BE2C (cell line): ENCODE measurements at regions not wholly inside any gene's neighbourhood (a gene's known extent, or its start where the extent isn't known, plus 50 kb on each side); places are given as distances from the start of the nearest gene placed in this dataset.

Experiments used
- DNase-seq: peaks from one replicate; pipeline ENCODE4 v3.0.0-alpha.2; 2020
- H3K27me3 ChIP-seq: fragments of 250-450 bp; sonication (Bioruptor Pico); 2 replicates; pipeline ENCODE4 v1.5.1; 2020; ENCODE audit warnings: mild to moderate bottlenecking
- H3K36me3 ChIP-seq: fragments of 250-450 bp; sonication (Bioruptor Pico); 2 replicates; pipeline ENCODE4 v1.5.1; 2020; ENCODE audit warnings: mild to moderate bottlenecking
- H3K4me1 ChIP-seq: fragments of 250-450 bp; sonication (Bioruptor Pico); 2 replicates; pipeline ENCODE4 v1.5.1; 2020
- H3K4me3 ChIP-seq: 2 replicates; pipeline ENCODE4 v1.5.1; 2011; ENCODE audit warnings: low read depth, low read length
- H3K9me3 ChIP-seq: fragments of 250-450 bp; sonication (Bioruptor Pico); 2 replicates; pipeline ENCODE4 v1.5.1; 2020
- CTCF ChIP-seq: IDR thresholded peaks from 2 replicates; pipeline ENCODE4 v1.5.1; 2012; ENCODE audit warnings: mild to moderate bottlenecking, low read depth, low read length

- H3K9me3 ChIP-seq = no peaks in the 10 kb centered on the region
- no peak for DNase-seq
- no peak for TF ChIP-seq CTCF
- H3K4me3 ChIP-seq = no peak overlapping the region
- H3K4me1 ChIP-seq = no peaks in the 10 kb centered on the region
- no peaks in the 10 kb centered on the region for H3K36me3 ChIP-seq
- no peaks in the 10 kb centered on the region for H3K27me3 ChIP-seq
Measured at GRCh38 chr15:85302271-85302670, 78.1 kb upstream of the AKAP13 start.

- Histone ChIP-seq H3K4me1 (no peaks in the 10 kb centered on the region), H3K36me3 (no peaks in the 10 kb centered on the region), H3K27me3 (no peaks in the 10 kb centered on the region), H3K4me3 (no peak overlapping the region), H3K9me3 (no peaks in the 10 kb centered on the region)
- DNase-seq = no peak
- no peak for TF ChIP-seq CTCF
Measured at GRCh38 chr15:85305050-85305449, 75.4 kb upstream of the AKAP13 start.

- no peaks in the 10 kb centered on the region for H3K27me3 ChIP-seq
- no peak for TF ChIP-seq CTCF
- no peak for DNase-seq
Measured at GRCh38 chr15:85306946-85307686, 73.3 kb upstream of the AKAP13 start.

DNA sequence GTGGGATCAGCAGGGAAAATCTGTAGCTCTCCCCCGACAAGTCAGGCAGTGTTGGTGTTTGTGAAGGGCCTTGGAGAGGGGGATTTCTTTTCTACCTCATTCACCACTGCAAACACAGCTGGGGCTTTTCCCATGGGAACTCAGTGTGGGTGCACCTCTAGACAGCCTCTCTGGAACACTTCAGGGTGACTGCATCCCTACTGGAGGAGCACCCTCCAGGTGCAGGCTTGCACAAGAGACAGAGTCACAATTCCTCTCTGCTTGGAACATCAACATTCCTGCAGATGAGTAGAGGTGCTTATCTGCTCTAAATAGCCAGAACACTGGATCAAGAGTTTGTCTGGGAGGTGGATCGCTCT lies 72.7 kb upstream of the AKAP13 start:
- DNase-seq = no peak
- no peak for TF ChIP-seq CTCF
- Histone ChIP-seq H3K27me3 (no peaks in the 10 kb centered on the region), H3K9me3 (no peaks in the 10 kb centered on the region), H3K4me1 (no peaks in the 10 kb centered on the region), H3K4me3 (no peak overlapping the region), H3K36me3 (no peaks in the 10 kb centered on the region)

More at GRCh38 chr15:85306946-85307686, 73.3 kb upstream of the AKAP13 start:
- no peaks in the 10 kb centered on the region for H3K4me1 ChIP-seq
- no peaks in the 10 kb centered on the region for H3K9me3 ChIP-seq
- H3K4me3 ChIP-seq = no peak overlapping the region
- no peaks in the 10 kb centered on the region for H3K36me3 ChIP-seq

GRCh38 chr15:85311647-85312046 lies 68.8 kb upstream of the AKAP13 start:
- H3K9me3 ChIP-seq = no peaks in the 10 kb centered on the region
- peaks cover 7% of the 10 kb centered on the region; the same call in 1 of the 2 replicates for H3K4me1 ChIP-seq
- no peaks in the 10 kb centered on the region for H3K27me3 ChIP-seq
- H3K36me3 ChIP-seq = no peaks in the 10 kb centered on the region
- no peak overlapping the region for H3K4me3 ChIP-seq
- TF ChIP-seq CTCF = no peak
- DNase-seq = no peak

GRCh38 chr15:85312486-85312885 lies 67.9 kb upstream of the AKAP13 start:
- no peak for DNase-seq
- Histone ChIP-seq H3K4me1 (peaks cover 7% of the 10 kb centered on the region; the same call in 1 of the 2 replicates), H3K9me3 (no peaks in the 10 kb centered on the region), H3K36me3 (no peaks in the 10 kb centered on the region), H3K4me3 (no peak overlapping the region), H3K27me3 (no peaks in the 10 kb centered on the region)
- TF ChIP-seq CTCF = no peak
